ENCODE measurements at regions not wholly inside any gene's neighbourhood (a gene's known extent, or its start where the extent isn't known, plus 50 kb on each side); places are given as distances from the start of the nearest gene placed in this dataset.

- no peak for DNase-seq (ENCODE audit: low spot score)
Observed at GRCh38 chr11:37621662-37622061, 1023.6 kb upstream of the RAG2 start.

DNA sequence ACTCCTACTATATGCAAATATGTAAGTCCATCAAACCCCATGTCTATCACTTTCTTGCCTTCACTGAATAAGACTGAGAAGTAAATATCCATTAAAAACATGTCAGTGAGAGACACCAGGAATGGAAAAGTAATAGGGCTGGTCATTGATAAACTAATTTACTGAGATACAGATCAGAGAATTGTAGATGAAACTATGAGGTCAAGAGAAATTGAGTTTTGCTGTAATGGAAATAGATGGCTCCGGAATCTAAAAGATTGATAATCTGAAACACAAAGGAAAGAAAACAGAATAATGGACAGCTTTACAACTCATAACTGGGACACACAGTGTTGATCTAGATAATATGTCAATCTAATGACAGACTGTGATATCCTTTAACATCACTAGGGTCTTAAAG is 1018.3 kb upstream of the RAG2 start:
- DNase-seq (ENCODE audit: low spot score) = no peak

DNA sequence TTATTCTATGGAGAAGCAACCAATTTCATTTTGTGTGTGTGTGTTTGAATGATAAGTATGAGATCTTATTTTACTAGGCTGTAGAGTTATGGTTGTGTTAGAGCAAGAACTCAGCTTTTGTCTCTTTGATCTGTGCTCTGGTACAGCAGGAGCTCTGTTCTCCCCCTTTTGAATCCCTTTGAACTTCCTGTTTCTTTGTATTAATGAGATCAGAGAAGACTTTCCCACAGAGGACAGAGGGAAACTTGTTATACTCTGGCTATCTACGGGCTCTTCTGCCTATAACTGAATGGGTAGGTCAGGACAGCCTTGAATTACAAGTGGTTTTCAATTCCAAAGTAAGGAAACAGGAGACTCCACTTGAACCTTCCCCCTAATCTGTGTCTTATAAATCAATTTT is 1015.0 kb upstream of the RAG2 start:
- DNase-seq (ENCODE audit: low spot score) = no peak

- DNase-seq (ENCODE audit: low spot score) = no peak
Observed at GRCh38 chr11:37612146-37612545, 1014.1 kb upstream of the RAG2 start.

- no peak for DNase-seq (ENCODE audit: low spot score)
Observed at GRCh38 chr11:37605229-37605628, 1007.2 kb upstream of the RAG2 start.

DNA sequence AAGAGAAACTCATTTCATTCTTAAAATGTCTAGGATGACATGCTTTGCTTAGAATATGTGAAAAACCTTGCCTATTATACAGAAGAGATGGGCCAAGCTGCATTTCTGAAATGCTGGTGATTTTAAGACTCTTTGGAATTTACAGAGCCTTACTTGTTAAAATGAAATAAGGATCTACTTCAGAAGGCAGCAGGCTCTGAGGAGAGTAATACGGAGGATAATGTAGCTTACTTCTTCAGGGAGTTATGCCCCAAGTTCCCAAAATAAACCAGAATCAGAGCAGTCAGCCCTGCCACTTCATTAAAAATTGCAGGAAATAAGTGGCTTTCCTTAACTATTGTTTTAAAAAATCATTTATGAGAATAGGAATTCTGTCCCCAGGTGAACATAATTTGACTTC is 1000.3 kb upstream of the RAG2 start:
- DNase-seq (ENCODE audit: low spot score) = no peak

GRCh38 chr11:37597776-37598175 is 999.7 kb upstream of the RAG2 start:
- DNase-seq (ENCODE audit: low spot score) = no peak

DNA sequence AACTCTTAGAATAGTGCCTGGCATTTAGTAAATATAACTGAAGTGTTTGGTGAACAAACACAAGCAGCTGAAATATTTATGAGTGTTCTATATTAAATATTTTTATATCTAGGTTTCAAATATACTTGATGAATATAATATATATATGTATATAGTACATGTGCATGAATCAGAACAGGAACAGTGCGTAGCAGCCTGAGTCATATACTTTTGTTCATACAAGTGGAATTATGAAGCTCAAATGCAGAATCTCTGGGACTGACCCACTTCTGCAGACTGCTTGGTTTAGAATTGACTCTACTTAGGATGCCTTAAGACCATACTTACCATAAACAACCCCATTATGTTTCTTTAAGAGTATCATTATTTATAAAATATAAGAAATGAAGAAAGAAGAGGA is 997.8 kb upstream of the RAG2 start:
- no peak for DNase-seq (ENCODE audit: low spot score)

GRCh38 chr11:37574361-37574760 is 976.3 kb upstream of the RAG2 start:
- DNase-seq (ENCODE audit: low spot score) = no peak

DNA sequence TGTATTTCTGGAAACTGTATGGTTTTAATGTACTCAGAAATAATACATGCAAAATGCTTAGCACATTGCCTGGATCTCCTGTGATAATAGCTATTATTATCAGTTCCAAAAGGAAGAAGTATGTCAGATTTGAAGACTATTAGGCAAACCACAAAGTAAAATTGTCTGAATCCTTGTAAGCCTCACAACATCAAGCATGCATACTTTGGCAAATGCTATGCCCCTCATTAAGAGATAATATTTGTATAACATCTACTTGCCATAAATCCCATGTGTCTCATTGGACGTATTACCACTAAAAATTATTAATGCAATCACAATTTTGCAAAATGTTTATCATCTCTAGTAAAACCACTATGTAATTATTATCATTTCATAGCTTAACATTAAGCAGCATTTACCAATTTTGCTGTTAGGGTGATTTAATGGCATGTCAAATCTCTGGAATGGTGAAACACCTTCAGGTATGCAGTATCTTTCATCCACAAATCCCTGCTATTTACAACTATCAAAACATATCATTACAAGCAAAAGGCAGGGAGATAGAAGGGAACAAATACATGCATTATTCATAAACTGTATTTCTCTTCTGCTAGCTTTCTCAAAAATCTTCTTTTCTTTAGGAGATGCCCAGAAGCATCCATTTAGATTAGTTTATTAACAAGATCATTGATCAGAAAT is 974.6 kb upstream of the RAG2 start:
- no peak for DNase-seq (ENCODE audit: low spot score)

DNA sequence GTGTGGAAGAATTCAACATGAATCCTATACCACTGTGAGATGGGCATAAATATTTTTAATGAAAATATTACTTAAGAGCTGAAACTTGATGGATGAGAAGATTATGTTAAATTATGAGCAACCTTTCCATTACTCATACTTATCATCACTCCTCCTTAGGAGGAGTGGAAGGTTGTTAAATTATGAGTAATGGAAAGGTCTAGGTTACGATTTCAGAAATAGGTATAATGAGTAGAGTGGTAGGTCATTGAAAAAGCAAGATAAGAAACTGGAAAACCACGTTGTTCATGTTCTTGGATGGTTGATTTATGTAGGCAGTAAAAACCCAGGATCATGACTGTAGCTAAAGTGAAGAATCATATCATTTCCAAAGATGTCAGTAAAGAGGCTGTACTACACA is 973.2 kb upstream of the RAG2 start:
- DNase-seq (ENCODE audit: low spot score) = no peak

- no peak for DNase-seq (ENCODE audit: low spot score)
Observed at GRCh38 chr11:37560991-37561390, 963.0 kb upstream of the RAG2 start.

DNA sequence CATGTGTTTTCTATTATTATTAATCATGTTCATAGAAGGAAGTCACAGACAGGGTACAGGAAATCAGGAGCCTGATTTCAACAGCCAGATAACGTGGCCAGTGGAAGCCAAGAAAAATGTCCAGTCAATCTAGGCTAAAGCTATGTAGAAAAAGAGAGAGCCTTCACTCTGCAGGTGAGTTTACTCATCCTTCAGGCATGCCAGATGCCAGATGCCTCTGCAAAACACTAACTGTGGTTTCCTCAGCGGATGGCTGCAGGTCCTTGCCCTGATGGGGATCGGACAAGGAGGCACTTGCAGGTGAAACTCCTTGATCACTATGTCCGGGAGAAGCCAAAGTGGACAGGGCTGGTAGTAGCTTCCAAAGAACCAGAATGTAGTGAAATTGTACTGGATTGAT is 962.3 kb upstream of the RAG2 start:
- DNase-seq (ENCODE audit: low spot score) = no peak

DNA sequence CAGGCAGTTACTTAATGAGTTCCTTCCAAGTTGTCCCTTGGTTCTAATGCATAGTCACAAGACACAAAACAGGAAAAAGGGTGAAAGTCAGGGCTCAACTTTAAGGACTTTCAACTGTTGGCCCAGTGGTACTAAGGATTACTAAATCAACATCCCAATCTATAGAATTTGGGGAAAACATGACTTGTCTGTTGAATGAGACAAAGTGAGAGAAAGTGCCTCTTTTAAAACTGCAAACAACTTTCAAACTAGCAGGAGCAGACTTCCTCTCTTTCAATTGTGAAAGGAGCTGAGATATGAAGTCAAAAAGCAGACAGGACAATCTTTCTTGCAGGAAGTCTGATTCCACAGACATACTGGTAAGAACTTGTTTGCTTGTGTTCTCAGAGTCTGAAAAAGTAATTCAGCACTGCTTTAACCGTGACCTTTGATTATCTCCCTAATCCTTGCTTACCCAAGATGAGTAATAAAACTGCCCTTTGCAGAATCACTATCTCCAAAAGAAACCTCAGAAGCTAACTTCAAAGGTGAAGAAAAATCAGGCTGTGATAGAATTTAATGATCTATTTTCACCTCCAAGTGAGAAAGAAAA is 960.7 kb upstream of the RAG2 start:
- DNase-seq (ENCODE audit: low spot score) = no peak

DNA sequence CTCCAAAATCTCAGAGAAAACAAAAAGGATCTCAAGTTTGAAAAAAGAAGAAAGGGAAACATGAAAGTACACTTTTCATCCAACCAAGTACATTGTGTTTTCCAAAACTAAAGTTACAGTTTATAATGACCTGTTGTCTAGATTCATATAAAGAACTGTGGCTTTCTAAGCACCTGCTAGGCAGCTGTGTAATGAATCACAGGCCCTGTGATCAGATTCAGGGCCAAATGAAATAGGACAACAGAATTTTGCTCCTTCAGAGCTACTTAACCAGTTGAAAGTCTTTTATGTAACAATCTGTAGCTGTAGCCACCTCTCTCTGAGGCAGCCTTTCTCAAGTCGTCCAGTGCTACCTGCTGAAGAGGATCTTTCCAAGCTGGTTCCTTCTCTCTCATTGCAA is 960.0 kb upstream of the RAG2 start:
- DNase-seq (ENCODE audit: low spot score) = no peak

- DNase-seq (ENCODE audit: low spot score) = no peak
Observed at GRCh38 chr11:37552284-37552683, 954.2 kb upstream of the RAG2 start.

DNA sequence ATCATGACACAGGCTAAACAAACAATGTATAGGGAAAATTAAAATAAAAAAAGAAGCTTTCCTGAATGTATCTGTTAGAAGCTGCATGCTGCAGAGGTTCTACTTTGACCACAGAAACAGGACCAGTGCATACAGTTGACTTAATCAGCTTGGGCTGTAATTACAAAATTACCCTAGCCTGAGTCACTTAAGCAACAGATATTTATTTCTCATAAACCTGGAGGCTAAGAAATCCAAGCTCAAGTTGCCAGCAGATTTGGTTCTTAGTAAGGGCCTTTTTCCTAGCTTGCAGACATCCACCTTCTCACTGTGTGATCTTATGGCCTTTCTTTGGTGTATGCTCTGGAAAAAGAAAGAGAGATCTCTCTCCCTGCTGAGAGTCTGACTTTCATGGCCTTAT is 946.5 kb upstream of the RAG2 start:
- DNase-seq (ENCODE audit: low spot score) = no peak

- DNase-seq (ENCODE audit: low spot score) = no peak
Observed at GRCh38 chr11:37533830-37534229, 935.8 kb upstream of the RAG2 start.

- no peak for DNase-seq (ENCODE audit: low spot score)
Observed at GRCh38 chr11:37533087-37533486, 935.1 kb upstream of the RAG2 start.

DNA sequence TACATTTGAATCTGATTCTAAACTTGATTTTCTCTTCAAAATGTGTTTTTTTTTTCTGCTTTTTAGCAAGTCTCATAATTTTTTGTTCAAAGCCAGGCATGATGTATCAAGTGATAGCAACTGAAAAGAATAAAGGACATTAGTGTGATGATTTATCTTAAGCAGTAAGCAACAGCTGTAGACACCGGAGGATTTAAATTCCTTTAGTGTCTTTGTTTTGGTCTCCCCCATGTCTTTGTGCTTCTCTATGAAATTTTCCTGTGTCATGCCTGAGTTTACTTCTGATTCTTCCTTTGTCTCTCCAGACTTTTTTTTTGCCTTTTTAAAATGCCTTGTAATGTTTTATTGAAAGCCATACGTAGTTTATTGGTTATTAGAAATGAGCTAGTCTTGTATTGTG is 934.2 kb upstream of the RAG2 start:
- DNase-seq (ENCODE audit: low spot score) = no peak

- no peak for DNase-seq (ENCODE audit: low spot score)
Observed at GRCh38 chr11:37527545-37527944, 929.5 kb upstream of the RAG2 start.

GRCh38 chr11:37525336-37525735 is 927.3 kb upstream of the RAG2 start:
- no peak for DNase-seq (ENCODE audit: low spot score)

DNA sequence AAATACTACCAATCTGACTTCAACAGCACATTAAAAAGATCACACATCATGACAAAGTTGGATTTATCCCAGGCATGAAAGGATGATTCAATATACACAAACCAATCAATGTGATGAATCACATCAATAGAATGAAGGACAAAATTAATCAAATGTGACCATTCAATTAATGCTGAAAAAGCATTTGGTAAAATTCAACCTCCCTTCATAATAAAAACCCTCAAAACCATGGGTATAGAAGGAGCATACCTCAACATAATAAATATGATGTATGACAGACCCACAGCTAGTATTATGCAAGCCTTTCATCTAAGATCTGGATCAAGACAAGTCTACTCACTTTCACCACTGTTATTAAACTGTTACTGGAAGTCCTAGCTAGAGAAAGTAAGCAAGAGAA is 921.7 kb upstream of the RAG2 start:
- DNase-seq (ENCODE audit: low spot score) = no peak

- no peak for DNase-seq (ENCODE audit: low spot score)
Observed at GRCh38 chr11:37512156-37512780, 914.2 kb upstream of the RAG2 start.
